C4-2B (cell line): ENCODE measurements at regions not wholly inside any gene's neighbourhood (a gene's known extent, or its start where the extent isn't known, plus 50 kb on each side); places are given as distances from the start of the nearest gene placed in this dataset.
"Not testable (repeated sequence)": the region's sequence is repeated elsewhere in the genome, so short reads cannot be mapped to it uniquely, and the experiment has no call there.

Source experiments
- ZFX ChIP-seq: fragments of 450-650 bp; IDR thresholded peaks from 2 replicates; pipeline ENCODE4 v1.6.1; 2017
- TF ChIP-seq, protein P1 (sequence below): fragments of 450-650 bp; conservative IDR thresholded peaks from 2 replicates; pipeline ENCODE4 v1.5.1; 2017; ENCODE audit warnings: mild to moderate bottlenecking

DNA sequence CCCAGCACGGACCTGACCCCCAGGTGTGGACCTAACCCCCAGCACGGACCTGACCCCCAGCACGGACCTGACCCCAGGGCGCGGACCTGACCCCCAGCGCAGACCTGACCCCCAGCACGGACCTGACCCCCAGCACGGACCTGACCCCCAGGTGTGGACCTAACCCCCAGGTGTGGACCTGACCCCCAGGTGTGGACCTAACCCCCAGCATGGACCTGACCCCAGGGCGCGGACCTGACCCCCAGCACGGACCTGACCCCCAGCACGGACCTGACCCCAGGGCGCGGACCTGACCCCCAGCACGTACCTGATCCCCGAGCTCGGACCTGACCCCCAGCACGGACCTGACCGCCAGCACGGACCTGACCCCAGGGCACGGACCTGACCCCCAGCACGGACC, 99.4 kb downstream of the C16orf95 start:
- TF ChIP-seq, protein P1, sequence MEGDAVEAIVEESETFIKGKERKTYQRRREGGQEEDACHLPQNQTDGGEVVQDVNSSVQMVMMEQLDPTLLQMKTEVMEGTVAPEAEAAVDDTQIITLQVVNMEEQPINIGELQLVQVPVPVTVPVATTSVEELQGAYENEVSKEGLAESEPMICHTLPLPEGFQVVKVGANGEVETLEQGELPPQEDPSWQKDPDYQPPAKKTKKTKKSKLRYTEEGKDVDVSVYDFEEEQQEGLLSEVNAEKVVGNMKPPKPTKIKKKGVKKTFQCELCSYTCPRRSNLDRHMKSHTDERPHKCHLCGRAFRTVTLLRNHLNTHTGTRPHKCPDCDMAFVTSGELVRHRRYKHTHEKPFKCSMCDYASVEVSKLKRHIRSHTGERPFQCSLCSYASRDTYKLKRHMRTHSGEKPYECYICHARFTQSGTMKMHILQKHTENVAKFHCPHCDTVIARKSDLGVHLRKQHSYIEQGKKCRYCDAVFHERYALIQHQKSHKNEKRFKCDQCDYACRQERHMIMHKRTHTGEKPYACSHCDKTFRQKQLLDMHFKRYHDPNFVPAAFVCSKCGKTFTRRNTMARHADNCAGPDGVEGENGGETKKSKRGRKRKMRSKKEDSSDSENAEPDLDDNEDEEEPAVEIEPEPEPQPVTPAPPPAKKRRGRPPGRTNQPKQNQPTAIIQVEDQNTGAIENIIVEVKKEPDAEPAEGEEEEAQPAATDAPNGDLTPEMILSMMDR = not testable (repeated sequence)
- TF ChIP-seq ZFX = not testable (repeated sequence)
